Loucy (cell line): ENCODE measurements at regions not wholly inside any gene's neighbourhood (a gene's known extent, or its start where the extent isn't known, plus 50 kb on each side); places are given as distances from the start of the nearest gene placed in this dataset.

Experiments
- CTCF ChIP-seq: fragments of 200-600 bp; sonication (generic); conservative IDR thresholded peaks from 2 replicates; pipeline ENCODE4 v1.5.1; 2014; ENCODE audit warnings: mild to moderate bottlenecking, antibody characterized with exemption, low read length
- EZH2phosphoT487 ChIP-seq: fragments of 200-600 bp; IDR thresholded peaks from 2 replicates; pipeline ENCODE4 v1.6.1; 2018; ENCODE audit warnings: antibody characterized with exemption, mild to moderate bottlenecking, moderate library complexity, borderline replicate concordance

- TF ChIP-seq CTCF (no peak), EZH2phosphoT487 (no peak)
Measured at GRCh38 chr11:25319127-25319526, 822.3 kb downstream of the LUZP2 start.
